Pancreas (tissue), 10 donors: ENCODE measurements at regions not wholly inside any gene's neighbourhood (a gene's known extent, or its start where the extent isn't known, plus 50 kb on each side); places are given as distances from the start of the nearest gene placed in this dataset.

Experiments
- ATAC-seq, 4 donors: fragments of 200-7000 bp; cut with Tn5 transposase; one replicate each; pipeline versions ENCODE4 v1.8.0 to v1.9.1; 2020; ENCODE audit warnings: mild to moderate bottlenecking in 4 of 4, moderate library complexity in 4 of 4
- DNase-seq, 6 donors: peaks; one replicate each; pipeline ENCODE4 v3.0.0-alpha.2; 2020
- FAIRE-seq: peaks from 2 replicates; lab custom pipeline; 2012; peaks lifted over from hg19 to GRCh38; lab: Jason Lieb, UNC
- H3K27ac ChIP-seq, 4 donors: fragments of 200-600 bp; sonication (generic); 1 replicate in 3 of 4; 2 replicates in 1 of 4; pipeline versions ENCODE4 v1.5.0 to v1.8.0; 2020
- H3K27me3 ChIP-seq, 4 donors: fragments of 200-600 bp; one replicate each; pipeline ENCODE4 v1.8.0; 2021
- H3K36me3 ChIP-seq, 3 donors: fragments of 200-600 bp; sonication (generic) in 1 of 3; one replicate each; pipeline versions ENCODE4 v1.5.0 to v1.8.0; 2020 to 2021
- H3K4me1 ChIP-seq, 3 donors: fragments of 200-600 bp; one replicate each; pipeline ENCODE4 v1.8.0; 2021
- H3K4me3 ChIP-seq, 4 donors: fragments of 200-600 bp; sonication (generic) in 2 of 4; one replicate each; pipeline versions ENCODE4 v1.5.0 to v1.8.0; 2020 to 2021
- H3K9me3 ChIP-seq, 4 donors: fragments of 200-600 bp; one replicate each; pipeline ENCODE4 v1.8.0; 2021
- CTCF ChIP-seq, 4 donors: fragments of 200-600 bp; sonication (generic) in 3 of 4; IDR thresholded peaks; one replicate each; pipeline versions ENCODE4 v1.5.0 to v1.8.0; 2021; ENCODE audit warnings: antibody characterized with exemption in 4 of 4
- WGBS, 2 donors: extraction: QIAGEN DNeasy Blood & Tissue Kit; methylation state at CpG; one replicate each; pipeline ENCODE4 v1.1.7; 2013; 5-methylcytosine and 5-hydroxymethylcytosine counted together
- intact Hi-C, 3 donors: fragments of 100-400 bp; cut with DNase I; formaldehyde crosslinking; loops; one replicate each; pipeline versions ENCODE4 v1.11.1 to v1.14.2; 2022
- donor health status: healthy with polysubstance abuse.
- donor health status: DM: no; HTN: no; CAD: no; lungs with moderate emphysema.
- donor health status: DM: no; HTN: no; CAD: no.
- donor health status: control.
- donor health status: control.
- donor health status: Bipolar disorder and iron deficiency.
- donor health status: DM: yes; HTN: yes; CAD: no.
- donor health status: DM: no; HTN: no; CAD: no.
- donor health status: DM: no; HTN: no; CAD: no.
- donor health status: DM: yes; HTN: yes; CAD: no.

GRCh38 chr21:27823652-27824201 lies 856.8 kb upstream of the ADAMTS5 start:
- Histone ChIP-seq H3K27me3 (no peaks in the 10 kb centered on the region), H3K4me3 (no peak overlapping the region), H3K4me1 (no peaks in the 10 kb centered on the region), H3K36me3 (no peaks in the 10 kb centered on the region), H3K9me3 (no peaks in the 10 kb centered on the region), H3K27ac (no peak overlapping the region)
- DNase-seq (no peak), FAIRE-seq (no peak), ATAC-seq (no peak)
- TF ChIP-seq CTCF (IDR thresholded peaks at IDR 0.05), result no peak
- WGBS, 2 donors, result 67 to 78% methylated on average over 8 of the region's 8 CpGs
- intact Hi-C loops, result no loop called here

GRCh38 chr21:27820342-27820741 lies 853.5 kb upstream of the ADAMTS5 start:
- Histone ChIP-seq H3K27ac (no peak overlapping the region), H3K4me1 (no peaks in the 10 kb centered on the region), H3K27me3 (no peaks in the 10 kb centered on the region), H3K36me3 (no peaks in the 10 kb centered on the region), H3K4me3 (no peak overlapping the region), H3K9me3 (no peaks in the 10 kb centered on the region)
- WGBS, 2 donors, result 77 to 80% methylated on average over 1 of the region's 1 CpG
- DNase-seq (no peak), ATAC-seq (no peak), FAIRE-seq (no peak)
- TF ChIP-seq CTCF (IDR thresholded peaks at IDR 0.05), result no peak
- intact Hi-C loops, result no loop called here

GRCh38 chr21:27819299-27819698 lies 852.4 kb upstream of the ADAMTS5 start:
- intact Hi-C loops, result no loop called here
- FAIRE-seq (no peak), DNase-seq (no peak), ATAC-seq (no peak)
- WGBS, 2 donors, result 30 to 34% methylated on average over 3 of the region's 3 CpGs
- H3K4me1 ChIP-seq, result no peaks in the 10 kb centered on the region
- H3K36me3 ChIP-seq, result no peaks in the 10 kb centered on the region
- no peaks in the 10 kb centered on the region for H3K27me3 ChIP-seq
- H3K27ac ChIP-seq, result no peak overlapping the region
- no peak for TF ChIP-seq CTCF (IDR thresholded peaks at IDR 0.05)
- H3K4me3 ChIP-seq, result no peak overlapping the region
- no peaks in the 10 kb centered on the region for H3K9me3 ChIP-seq

GRCh38 chr21:27818847-27819246 lies 852.0 kb upstream of the ADAMTS5 start:
- Histone ChIP-seq H3K27me3 (no peaks in the 10 kb centered on the region), H3K36me3 (no peaks in the 10 kb centered on the region), H3K9me3 (no peaks in the 10 kb centered on the region), H3K4me3 (no peak overlapping the region), H3K27ac (no peak overlapping the region), H3K4me1 (no peaks in the 10 kb centered on the region)
- FAIRE-seq, result no peak
- no peak for TF ChIP-seq CTCF (IDR thresholded peaks at IDR 0.05)
- intact Hi-C loops, result no loop called here
- ATAC-seq, result no peak
- no peak for DNase-seq
- 80 to 86% methylated on average over 4 of the region's 4 CpGs for WGBS, 2 donors

GRCh38 chr21:27817902-27818623 lies 851.2 kb upstream of the ADAMTS5 start:
- no peak overlapping the region for H3K4me3 ChIP-seq
- 82% methylated on average over 5 of the region's 5 CpGs for WGBS, 2 donors
- H3K9me3 ChIP-seq, result no peaks in the 10 kb centered on the region
- no peaks in the 10 kb centered on the region for H3K36me3 ChIP-seq
- H3K27me3 ChIP-seq, result no peaks in the 10 kb centered on the region
- no peak for TF ChIP-seq CTCF (IDR thresholded peaks at IDR 0.05)
- DNase-seq, result no peak
- no peak overlapping the region for H3K27ac ChIP-seq
- no peaks in the 10 kb centered on the region for H3K4me1 ChIP-seq
- no peak for FAIRE-seq
- intact Hi-C loops, result no loop called here
- ATAC-seq, result no peak
